ENCODE measurements at regions not wholly inside any gene's neighbourhood (a gene's known extent, or its start where the extent isn't known, plus 50 kb on each side); places are given as distances from the start of the nearest gene placed in this dataset.

DNA sequence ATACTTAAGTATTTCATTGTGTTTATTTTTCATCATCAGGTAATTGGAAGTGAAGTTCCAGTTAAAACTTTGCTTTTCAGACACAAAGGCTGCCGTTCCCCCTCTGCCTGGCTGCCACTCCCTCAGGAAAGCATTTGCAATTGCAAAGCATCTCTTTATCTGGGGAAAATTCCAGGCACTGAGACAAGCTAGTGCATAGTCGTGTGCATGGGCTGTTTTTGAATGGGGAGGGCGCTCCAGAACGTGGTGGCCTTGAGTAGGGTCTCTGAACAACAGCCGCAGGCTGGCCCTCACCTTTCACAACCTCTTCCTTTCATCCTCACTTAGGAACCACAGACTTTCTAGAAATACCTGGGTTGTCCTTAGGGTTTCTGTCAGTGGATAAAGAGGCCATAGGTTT lies 285.1 kb upstream of the ADAMTS16 start:
- TF ChIP-seq CTCF (IDR thresholded peaks at IDR 0.05) (no peak), POLR2A (IDR thresholded peaks at IDR 0.05) (no peak), EP300 (IDR thresholded peaks at IDR 0.05) (no peak)

Measured in ovary (tissue), 3 donors.